GM19240 (cell line): ENCODE measurements at regions not wholly inside any gene's neighbourhood (a gene's known extent, or its start where the extent isn't known, plus 50 kb on each side); places are given as distances from the start of the nearest gene placed in this dataset.

ENCODE experiments used
- DNase-seq: peaks from one replicate; pipeline ENCODE4 v3.0.0; 2011; ENCODE audit warnings: low spot score; ENCODE audit not compliant: insufficient read length

DNA sequence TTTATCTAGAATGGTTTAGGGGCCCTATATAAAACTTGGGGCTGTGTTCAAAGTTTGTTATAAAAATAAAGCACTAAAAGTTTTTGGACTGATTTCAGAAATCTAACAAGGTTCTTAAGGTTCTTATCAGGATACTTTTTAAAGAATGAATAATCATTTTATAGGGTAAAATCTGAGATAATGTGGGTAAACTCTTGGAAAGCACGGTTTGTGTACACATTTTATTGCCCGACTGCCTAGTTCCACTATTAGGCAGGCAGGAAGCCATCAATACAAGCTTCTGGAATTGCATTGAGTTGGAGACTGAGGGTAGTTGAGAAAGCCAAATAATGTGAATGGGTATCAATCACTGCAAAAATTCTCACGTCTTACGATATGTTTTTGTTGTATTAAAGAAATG, 331.0 kb upstream of the PITX2 start:
- DNase-seq = no peak

DNA sequence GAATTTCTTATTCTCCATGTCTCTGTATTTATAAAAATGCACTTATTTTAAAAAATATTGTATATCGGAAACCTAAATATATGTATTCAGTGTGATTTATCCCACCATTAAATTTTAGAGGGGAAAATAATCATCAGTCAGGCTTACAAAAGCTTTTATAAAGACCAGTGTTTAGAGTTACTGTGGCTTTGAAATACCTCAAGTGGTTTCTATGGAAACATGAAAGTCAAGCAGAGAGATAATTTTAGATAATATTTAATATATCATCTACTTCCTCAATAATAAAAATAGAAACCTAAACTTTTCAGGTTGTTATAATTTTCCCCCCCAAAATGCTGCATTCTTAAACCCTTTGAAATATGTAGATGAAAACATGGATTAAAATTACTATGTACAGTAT, 332.9 kb upstream of the PITX2 start:
- no peak for DNase-seq

DNA sequence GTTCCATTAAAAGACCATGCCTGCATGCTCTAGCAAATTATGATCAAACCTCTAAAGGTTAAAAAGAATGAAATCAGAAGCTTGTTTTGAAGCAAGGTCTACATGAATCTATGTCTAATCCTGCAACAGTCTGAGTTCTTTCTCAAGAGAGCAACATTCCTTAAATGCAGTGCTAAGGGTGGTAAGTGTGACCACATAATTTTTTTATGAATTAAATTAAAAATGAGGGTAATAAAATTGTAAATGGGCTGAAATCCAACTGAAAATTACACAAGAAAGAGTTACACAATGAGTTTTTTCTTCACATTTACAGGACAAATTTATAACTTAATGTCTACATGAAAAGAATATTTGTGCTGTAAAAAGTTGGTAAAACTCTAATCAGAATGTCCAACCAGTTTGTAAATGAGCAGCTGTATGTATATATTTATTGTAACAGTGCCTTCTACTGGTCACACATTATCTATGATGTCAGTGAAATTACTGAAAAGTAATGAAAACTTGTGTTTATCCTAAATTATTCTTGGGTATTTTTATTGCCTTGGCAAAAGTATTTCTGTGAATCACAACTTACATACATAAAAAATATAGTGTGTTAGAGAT, 336.3 kb upstream of the PITX2 start:
- DNase-seq = no peak

DNA sequence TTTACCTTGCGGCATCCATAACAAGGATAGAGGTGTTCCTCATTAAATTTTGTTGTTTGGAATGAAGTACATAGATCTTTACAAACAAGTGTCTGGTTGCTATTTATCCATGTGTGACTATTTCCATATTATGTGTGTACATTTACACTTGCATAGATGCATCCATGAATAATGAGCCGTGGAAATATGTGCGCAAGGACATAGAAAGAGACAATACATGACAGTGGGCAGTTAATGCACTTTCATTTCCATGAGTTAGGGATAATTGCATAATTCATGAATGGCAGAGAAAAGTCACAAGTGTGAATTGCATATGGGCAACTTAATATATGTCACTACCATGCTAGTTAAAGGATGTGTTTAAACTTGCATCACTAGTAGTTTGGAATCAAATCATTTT, 338.2 kb upstream of the PITX2 start:
- DNase-seq = no peak

DNA sequence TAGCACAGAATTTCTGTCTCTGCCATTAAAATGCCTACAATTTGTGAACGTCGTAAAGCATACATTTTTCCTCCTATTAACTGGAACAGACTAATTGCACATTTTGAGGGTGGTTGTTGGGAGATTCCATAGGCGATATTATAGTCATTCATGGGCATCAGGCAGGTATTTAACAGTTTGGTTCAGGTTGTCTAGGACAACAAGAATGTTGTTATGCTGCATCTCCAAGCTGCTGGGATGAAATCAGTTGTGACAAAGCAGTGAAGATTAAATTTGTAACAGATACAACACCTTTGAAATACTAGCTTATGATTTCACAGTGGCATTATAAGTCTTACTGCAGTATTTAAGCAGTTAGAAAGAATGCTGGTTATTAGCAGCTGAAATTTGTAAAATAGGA, 339.7 kb upstream of the PITX2 start:
- no peak for DNase-seq

DNA sequence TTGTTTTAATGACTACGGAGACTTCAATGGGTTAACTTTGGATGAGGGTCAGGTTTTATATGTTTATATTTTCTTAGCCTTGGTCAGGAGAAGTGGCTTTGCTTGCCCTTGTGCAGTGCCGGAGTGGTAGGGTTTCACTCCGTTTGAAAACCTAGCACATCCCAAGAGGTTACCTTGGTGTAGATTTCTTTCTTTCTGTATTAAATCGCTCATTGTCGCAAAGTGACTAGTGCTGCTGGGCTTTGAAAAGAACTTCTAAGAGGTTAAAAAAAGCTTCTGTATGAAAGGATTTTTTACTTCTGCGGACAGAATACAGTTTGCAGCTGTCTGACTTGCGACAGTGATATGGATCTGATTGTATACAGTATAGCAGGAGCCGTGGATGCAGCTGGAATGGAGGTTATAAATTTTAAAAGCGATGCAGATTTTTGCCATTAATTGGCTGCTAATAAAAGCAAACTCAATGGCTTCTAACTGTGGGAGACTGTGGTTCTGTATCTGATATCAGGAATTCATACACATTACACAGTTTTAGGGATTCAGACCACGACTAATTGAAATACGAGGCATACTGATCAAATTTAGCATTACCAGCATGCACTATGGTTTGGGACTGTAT, 340.9 kb upstream of the PITX2 start:
- DNase-seq = no peak

DNA sequence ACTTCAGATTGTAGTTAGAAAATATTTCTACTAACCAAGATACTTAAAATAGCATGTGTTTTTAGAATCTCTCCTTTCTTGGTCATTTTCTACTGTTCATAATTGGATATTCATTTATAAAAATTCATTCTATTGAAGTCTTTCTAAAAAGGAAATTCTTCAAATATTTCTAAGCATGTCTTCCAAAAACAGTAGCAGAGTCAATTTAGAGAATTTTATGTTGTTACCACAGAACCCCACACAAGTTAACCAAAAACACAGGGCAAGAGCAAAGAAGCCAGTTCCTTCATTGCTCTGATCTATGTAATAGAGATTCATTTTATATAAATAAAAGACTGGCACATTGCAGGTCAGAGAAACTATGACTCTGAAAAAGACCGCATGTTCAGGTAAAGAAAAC, 345.1 kb upstream of the PITX2 start:
- no peak for DNase-seq

DNA sequence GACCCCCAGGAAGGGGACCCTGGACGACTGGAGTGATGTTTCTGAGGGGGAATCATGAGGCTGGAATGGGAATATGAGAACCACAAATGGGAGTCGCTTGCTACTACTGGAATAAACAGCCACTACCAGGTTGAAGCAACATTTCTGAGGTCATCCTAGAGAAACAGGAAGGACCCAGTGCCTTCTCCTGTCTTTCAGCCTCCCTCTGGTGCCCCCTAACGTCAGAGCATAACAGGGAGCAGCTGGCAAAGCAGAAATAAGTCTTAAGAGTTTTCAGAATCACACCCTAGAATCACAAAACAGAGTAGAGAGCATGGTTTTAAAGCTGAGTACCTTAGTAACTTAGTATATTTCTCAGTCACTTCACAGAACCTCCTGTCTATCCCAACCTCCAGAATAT, 347.8 kb upstream of the PITX2 start:
- no peak for DNase-seq

DNA sequence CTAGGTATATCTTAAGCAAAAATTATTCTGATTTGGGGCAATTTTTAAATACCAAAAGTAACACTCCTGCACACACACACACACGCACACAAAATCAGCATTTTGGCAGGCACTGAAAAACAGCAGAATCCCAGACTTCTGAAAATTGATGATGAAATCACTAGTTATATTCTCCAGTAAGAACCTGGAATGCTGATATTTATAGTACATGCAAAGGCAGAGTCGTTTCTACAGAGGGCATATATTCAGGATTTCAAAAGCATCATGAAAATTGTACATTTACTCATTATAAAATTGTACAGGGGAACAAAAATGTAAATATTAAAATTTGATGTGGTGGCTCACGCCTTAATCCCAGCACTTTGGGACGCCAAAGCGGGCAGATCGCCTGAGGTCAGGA, 352.5 kb upstream of the PITX2 start:
- no peak for DNase-seq

DNA sequence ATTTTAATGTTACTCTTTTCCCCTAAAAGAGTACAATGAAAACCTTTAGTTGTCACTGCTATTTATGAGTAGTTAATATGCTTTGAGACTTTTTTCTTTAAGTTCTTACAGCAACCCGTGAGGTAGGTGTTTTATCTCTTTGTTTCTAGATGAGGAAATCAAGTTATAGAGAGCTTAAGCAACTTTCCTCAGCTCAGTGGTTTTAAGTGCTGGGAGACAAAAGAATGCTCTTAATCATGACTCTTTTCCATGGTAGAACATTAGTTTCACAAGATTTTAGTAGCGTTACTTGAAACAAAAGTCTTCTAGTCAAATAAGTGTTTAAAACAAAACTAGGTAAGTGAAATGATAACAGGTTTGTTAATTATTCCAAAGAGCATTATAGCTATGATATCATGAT, 354.7 kb upstream of the PITX2 start:
- DNase-seq = no peak

DNA sequence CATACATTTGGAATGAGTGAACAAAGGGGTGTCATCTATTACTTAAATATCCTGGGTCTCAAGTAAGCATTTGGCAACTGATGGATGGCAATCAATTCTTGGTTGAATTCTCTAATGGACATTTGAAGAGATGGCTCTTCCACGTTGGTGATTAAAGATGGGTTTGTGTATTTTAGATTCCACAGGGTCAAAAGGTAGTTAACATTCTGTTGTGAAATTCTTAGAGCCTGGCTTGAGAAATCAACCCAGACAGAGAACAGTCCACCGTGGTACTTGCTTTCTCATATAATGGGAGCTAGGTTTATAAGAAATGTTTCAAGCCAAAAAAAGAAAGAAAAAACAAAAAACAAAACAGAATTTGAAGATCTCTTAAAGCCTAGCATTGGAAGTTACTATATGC, 355.9 kb upstream of the PITX2 start:
- DNase-seq = no peak

DNA sequence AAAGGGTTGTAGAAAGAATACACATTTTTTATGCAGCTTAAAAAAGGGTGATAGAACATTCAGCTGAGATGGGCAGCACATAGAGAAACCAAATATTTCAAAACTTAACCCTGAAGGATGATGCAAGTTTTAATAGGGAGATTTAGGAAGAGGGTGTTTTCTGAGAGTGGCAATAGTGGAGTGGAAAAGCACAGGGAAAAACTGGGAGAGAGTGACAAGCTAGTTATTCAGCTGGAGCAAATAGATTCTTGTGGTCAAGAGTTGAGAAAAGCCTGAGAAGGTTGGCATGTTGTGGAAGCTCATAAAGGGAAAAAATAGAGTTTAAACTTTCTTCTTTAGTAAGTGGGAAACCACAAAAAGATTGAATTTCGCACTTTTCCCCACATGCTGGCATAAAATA, 359.6 kb upstream of the PITX2 start:
- DNase-seq = no peak

DNA sequence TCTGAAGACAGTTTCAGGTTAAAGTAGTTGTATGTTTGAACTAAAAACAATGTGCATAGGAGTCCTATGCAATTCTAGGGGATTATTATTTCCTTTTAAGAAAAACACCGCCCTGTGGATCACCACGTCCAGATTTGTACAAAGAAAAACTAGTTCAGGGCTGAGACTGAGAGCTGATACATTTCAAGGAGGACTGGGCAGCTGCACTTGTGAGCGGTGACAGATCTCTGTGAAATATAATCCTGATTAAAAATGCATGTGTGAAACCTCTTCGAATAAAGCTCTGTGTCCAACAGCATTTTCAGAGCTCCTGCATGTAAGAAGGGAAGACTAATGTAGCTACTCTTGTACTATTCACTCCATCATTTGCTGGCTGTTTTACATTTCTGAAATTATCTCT, 365.8 kb upstream of the PITX2 start:
- DNase-seq = no peak

DNA sequence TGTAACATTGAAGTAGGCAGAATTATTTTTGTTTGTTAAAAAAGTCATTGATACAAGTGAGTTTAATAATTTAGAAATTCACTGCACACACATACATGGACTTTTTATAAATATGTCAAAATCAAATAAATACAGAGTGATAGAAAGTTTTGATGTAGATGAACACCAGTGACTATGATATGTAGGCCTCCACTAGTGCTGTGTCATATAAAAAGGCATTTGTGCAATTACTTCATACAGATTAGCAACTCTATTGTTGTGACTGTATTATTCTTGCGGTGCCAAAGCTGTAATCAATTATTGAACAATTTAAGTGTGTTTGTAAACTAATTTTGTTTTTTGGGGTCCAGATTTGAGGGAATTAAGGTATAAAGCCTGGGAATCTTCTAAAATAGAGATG, 366.2 kb upstream of the PITX2 start:
- DNase-seq = no peak

DNA sequence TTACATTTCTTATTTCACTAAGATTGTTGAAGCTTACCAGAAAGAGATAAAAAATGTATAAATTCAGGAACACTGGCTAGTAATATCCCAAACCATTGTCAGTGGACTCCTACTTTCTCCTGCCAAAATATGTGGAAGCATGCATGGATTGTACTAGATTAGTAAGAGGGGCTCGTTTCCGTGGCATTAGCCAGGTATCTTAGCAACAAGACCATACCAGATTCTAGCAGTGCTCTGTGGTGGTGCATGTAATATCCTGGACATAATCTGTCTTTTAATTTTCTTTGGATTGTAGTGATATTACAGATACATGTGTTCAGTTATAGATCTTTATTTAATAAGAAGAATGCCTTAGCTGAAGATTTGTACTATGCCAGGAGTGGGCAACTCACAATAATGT, 371.9 kb upstream of the PITX2 start:
- DNase-seq = no peak

DNA sequence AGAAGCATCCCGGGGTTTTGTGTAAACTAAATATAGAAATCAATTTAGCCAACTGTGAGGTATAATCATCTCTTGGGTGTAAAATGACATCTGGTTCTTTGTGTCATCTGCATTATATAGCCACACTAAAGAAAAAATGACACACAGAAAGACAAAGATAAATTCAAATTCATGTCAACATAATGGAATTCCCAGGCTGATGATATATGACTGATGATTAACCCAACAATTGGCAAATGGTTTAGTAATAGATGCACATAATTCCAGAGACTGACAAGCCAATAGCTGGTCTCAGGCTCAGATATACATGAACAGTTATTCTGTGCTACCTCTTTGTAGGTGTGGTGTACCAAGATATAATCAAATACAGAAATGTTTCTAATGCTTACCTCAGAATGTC, 375.4 kb upstream of the PITX2 start:
- no peak for DNase-seq

DNA sequence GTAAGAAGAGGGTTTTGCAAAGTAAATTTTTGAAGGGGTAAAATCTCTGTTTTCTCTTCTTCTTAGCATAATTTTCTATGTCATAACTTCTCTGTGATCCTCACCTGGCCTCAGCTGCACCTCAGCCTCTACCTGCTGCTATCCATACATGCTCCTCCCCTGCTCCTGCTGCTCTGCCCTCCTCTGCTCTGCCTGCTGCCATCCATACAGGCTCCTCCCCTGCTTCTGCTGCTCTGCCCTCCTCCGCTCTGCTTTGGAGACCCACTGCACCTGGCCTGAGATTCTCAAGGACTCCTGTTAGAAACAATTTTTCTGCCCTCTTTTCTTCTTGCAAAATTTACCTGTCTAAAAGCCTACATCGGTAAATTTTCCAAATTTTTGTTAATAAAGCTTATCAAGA, 388.6 kb upstream of the PITX2 start:
- no peak for DNase-seq

DNA sequence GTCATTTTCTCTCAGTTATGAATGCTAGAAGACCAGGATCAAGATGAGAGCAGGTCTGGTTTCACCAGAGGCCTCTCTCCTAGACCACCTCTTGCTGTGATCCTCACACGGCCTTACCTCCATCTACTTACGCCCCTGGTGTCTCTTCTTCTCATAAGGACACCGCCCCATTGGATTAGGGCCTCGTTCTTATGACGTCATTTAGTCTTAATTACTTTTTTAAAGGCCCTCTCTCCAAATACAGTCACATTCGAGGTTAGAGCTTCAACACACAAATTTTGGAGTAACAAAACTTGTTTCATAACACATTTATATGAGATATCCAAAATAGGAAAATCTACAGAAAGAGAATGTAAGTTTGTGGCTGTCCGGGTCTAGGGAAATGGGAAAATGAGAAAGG, 391.0 kb upstream of the PITX2 start:
- no peak for DNase-seq

DNA sequence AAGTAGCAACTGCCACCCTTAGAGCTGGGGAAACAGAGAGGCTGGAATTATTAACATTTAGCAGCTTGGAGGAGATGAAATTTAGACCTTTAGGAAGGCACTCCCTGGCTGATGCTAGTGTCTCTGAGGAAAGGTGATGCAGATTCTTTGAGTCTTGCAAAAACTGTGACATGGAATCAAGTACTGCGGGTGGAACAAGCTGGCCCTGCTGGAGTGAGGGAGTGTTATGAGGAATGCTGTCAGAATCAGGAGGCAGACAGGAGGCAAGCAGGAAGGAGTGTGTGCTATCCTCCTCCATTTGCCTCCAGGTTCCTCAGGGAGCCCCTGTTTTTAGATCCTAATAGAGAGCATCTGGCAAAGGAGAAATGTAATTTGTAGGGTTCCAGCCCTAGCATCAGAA, 391.7 kb upstream of the PITX2 start:
- no peak for DNase-seq

DNA sequence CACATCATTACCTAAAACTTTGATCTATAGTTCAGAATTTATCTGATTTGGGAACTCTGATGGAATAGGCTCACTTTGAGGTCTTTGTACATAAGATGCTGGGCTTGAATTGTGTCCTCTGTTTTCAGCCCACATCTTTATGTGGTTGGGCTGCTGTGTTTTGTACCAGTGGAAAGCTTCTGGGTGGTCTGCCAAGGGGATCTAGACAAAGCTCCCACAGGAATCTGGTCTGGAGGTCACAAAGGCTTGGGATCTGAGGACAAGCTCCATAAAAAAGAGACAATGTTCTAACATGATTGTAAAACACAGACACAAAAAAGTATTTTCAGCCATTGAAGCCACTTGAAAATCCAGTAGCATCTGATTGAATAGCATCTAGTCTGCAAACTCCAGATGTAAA, 393.5 kb upstream of the PITX2 start:
- DNase-seq = no peak

DNA sequence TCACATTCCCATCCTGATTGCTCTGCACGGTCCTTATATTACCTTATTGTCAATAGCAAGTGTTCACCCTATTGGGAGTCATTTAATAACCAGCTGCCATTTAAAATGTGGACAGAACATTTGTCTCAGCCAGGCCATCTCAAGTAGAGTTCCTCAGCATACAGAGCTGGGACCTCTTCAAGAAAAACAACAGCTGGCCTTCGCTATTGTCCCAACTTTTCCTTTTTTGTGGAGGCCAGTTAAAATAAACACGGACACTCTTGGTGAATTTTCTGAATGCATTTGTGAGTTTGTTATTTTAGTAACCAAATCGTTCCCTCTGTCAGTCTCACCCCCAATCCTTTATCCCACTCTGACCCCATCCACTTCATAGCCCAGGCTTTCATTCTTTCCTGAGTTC, 395.3 kb upstream of the PITX2 start:
- DNase-seq = no peak

DNA sequence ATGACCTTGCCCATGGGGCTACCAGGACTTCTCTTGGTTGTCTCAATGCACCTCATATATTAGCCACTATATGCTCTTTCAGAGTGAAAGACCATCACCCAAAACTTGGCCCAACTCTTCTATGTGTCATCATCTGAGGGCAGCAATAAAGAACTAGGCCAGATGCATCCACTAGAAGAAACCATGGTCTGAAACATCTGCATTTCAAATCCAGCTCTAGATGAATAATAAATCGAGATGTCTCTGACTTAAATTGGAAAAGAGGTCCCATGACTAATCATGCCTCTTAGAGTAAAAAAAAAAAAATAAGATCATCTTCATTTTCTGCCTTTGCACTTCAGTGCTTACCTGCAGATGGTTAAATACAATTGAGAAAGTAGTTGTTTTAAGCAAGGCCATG, 397.6 kb upstream of the PITX2 start:
- DNase-seq = no peak

DNA sequence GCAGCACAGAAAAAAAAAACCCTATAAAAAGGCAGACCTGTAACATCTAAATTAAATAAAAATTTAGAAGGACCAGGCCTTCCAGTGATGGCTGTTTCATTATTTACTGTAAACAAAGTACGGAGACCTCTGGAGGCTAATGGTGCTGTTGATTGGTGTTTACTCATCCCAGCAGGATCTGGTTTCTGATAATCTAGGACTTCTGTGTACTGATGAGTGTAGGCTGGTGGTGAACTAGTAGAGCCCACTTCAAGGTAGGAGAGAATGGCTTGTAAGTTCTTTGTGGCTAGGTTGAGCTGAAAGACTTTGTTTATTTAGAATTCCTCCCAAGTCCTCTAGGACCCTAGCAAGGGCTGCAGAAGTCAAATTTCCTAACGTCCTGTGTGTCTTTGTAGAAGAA, 398.1 kb upstream of the PITX2 start:
- DNase-seq = no peak

DNA sequence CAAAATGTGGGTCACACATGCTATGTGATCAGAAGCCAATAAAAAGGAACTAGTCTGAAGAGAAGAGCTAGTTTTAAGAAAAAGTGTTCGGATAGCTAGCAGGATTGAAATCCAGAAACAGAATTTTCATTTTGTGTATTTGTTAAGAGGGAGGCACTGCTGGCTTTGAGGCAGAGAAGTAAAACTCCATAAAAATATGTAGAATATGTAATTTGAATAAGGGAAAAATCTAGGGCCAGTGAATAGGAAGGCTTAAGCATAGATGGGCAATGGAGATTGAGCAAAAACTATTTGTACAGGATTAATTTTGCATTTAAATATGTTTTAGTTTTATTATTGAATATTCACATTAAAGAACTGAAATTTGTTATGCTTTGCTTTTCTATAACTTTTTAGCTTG, 399.9 kb upstream of the PITX2 start:
- DNase-seq = no peak
